NOMO-1 (cell line): ENCODE measurements at regions not wholly inside any gene's neighbourhood (a gene's known extent, or its start where the extent isn't known, plus 50 kb on each side); places are given as distances from the start of the nearest gene placed in this dataset.

Experiments used
- DNase-seq, 2 experiments: peaks; one replicate each; lab custom pipeline; 2025; ENCODE audit not compliant: unreplicated experiment in 2 of 2; lab: John Stamatoyannopoulos, UW

DNA sequence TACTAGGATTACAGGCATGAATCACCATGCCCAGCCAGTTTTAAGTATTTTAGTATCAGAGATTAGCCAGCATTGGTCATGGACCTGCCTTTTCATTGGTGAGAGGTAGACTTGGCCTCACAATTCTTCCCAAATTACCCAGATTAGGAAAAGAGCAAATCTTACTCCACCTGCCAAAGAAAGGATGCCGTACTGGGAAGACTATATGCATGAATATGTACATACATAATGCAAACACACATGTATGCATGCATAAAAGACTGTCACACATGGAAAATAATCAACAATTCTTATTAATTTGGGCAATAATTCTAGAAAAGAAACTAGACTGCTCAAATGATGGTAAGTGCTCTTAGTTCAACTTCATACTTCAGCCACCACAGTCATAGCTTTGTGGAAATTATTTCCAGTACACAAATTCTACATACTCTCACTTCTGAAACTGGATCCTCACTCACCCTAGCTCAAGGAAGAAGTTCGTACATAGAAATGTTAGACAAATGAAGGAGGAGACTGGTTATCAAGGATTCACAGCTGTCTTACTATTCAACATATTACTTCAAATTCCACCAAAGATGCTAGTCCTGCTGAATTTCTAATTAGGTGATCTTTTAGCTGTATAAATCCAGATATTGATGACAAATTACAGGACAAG, 73.7 kb downstream of the MINAR2 start:
- DNase-seq = no peak

DNA sequence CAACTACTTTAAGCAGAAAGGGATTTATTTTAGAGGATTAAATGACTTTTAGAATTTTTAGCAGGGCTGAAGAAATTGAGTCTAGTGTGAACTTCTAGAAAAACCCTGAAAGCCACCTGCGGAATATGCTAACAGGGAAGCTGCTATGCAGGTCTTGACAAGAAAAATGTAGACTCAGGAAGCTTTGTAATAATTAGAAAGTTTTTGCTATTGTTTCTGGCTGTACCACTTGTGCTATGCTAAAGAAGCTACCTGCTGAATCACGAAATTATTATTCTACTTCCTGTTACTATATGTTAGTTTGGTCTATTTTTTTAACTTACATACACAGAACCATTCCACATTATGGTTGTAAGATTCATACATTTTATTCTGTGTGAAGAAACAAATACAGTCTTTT, 74.0 kb upstream of the CHSY3 start:
- no peak for DNase-seq

DNA sequence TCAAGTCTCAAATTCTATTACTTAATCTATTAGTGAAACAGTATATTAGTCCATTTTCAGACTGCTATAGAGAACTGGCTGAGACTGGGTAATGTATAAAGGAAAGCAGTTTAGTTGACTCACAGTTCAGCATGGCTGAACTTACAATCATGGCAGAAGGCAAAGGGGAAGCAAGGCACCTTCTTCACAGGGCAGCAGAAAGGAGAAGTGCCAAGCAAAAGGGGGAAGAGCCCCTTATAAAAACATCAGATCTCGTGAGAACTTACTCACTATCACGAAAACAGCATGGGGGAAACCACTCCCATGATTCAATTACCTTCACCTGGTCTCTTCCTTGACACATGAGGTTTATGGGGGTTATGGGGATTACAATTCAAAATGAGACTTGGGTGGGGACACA, 67.9 kb upstream of the CHSY3 start:
- no peak for DNase-seq

DNA sequence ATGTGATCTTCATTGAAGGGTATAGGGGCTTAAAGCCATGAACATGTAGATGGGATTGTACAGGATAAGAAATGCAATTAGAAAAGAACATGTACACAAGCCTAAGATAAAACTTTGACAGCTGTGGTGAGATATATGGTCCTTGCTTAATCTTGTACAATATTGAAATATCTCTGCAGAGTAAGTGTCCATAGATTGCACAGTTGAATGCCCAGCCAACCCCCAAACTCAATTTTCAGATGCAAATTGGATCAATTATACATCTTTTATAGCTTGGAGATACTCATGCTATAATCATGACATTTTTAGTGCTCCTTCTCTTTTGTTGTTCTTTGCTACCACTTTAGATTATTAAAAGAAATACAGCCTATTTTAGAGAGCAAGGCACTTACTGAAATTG, 59.5 kb upstream of the CHSY3 start:
- DNase-seq = no peak

DNA sequence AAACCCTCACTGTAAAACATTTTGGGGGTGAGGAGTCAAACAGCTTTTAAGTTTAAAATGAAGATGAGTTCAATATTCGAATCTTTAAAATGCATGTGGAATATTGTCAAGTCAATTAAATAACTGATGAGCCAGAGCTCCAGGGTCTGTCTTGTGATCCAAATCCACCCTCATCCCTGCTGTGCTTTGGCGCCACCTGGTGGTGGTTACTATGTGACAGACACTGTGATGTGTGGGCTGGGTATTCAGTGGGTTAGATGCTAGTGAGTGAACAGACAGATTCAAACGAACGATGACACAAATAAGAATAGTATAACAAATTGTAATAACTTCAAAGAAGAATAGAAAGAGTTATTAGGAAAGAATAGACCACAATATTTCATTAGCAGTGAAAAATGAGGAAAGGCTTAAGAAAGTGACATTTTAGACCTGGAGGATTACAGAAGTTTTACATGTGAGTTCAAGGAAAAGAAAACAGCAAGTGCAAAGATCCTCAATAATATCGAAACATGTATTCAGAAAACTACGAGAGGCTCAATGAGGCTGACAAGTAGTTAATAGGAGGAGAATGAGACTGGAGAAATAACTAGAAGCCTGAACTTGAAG, 51.4 kb upstream of the CHSY3 start:
- peak in 1 of 2 experiments; percentile 38 for DNase-seq

DNA sequence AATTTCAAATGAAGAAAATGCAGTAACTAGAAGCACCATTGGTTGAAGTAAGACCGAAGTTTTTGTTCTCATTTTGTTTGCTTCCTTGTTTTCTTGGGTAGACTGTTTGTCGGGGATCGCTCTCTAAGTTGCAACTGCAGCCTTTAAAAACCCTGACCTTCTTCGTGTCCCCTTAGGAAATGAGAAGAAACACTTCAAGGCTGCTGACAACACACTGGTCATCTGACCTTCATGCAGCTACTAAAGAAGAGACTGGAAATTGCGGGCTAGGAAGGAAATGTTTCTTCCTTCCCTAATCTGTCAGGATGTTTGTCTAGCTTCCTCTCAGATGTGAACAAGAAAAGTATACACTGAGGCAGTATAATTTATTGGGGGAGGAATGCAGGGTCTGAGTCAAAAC, 50.7 kb upstream of the CHSY3 start:
- no peak for DNase-seq
